Ovary (tissue), 3 donors: ENCODE measurements at regions not wholly inside any gene's neighbourhood (a gene's known extent, or its start where the extent isn't known, plus 50 kb on each side); places are given as distances from the start of the nearest gene placed in this dataset.

ENCODE experiments used
- CTCF ChIP-seq, 3 donors: fragments of 450-650 bp in 2 of 3; fragments of 200-600 bp in 1 of 3; IDR thresholded peaks; one replicate each; pipeline versions ENCODE4 v1.5.1 to v1.8.0; 2016 to 2022; ENCODE audit warnings: antibody characterized with exemption in 3 of 3, mild to moderate bottlenecking in 1 of 3
- EP300 ChIP-seq: sonication (generic); formaldehyde crosslinking; IDR thresholded peaks from one replicate; pipeline ENCODE4 v1.6.1; 2017; ENCODE audit warnings: antibody characterized with exemption
- POLR2A ChIP-seq: fragments of 450-650 bp; IDR thresholded peaks from one replicate; pipeline ENCODE4 v1.6.1; 2017; ENCODE audit warnings: antibody characterized with exemption, mild to moderate bottlenecking, moderate library complexity
- donor health status: DM: no; HTN: no; CAD: no.

GRCh38 chr1:10924030-10924429 is 88.4 kb upstream of the TARDBP start:
- TF ChIP-seq CTCF (IDR thresholded peaks at IDR 0.05) (no peak), POLR2A (no peak), EP300 (no peak)
